Glomerular visceral epithelial cell (primary cell): ENCODE measurements at regions not wholly inside any gene's neighbourhood (a gene's known extent, or its start where the extent isn't known, plus 50 kb on each side); places are given as distances from the start of the nearest gene placed in this dataset.

Experiments used
- DNase-seq: peaks from one replicate; pipeline ENCODE4 v3.0.0-alpha.2; 2016; ENCODE audit errors: extremely low spot score

- DNase-seq = no peak
Observed at GRCh38 chr6:22024973-22025467, 271.8 kb downstream of the PRL start.

GRCh38 chr6:22025468-22026163 is 271.2 kb downstream of the PRL start:
- DNase-seq = peak; percentile 47

GRCh38 chr6:22026164-22026678 is 270.6 kb downstream of the PRL start:
- no peak for DNase-seq

GRCh38 chr6:22027040-22027725 is 269.7 kb downstream of the PRL start:
- no peak for DNase-seq

- DNase-seq = no peak
Observed at GRCh38 chr6:22028403-22029090, 268.3 kb downstream of the PRL start.

DNA sequence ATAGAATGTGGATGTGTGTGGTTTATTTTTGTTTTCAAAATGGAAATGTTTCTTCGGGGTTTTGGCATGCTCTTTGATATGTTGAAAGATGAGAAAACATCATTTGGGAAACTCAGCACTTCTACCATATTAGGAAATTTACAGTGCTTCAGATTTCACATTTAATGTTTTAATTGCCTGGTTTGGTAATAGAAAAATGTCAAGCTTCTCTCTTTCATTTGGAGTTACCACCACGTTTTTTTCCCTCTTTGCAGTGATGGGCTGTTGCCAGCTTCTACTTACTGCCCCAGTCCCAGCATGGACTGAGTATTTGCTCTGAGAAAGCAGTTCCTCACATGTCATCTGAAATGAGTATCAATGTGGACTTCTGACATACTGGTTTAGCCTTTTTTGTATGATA is 267.7 kb downstream of the PRL start:
- no peak for DNase-seq

- no peak for DNase-seq
Observed at GRCh38 chr6:22030730-22031619, 265.9 kb downstream of the PRL start.

GRCh38 chr6:22035690-22036089 is 261.1 kb downstream of the PRL start:
- no peak for DNase-seq

- DNase-seq = peak; percentile 97
Observed at GRCh38 chr6:22036275-22036674, 260.6 kb downstream of the PRL start.

GRCh38 chr6:22036699-22037098 is 260.1 kb downstream of the PRL start:
- DNase-seq = no peak

DNA sequence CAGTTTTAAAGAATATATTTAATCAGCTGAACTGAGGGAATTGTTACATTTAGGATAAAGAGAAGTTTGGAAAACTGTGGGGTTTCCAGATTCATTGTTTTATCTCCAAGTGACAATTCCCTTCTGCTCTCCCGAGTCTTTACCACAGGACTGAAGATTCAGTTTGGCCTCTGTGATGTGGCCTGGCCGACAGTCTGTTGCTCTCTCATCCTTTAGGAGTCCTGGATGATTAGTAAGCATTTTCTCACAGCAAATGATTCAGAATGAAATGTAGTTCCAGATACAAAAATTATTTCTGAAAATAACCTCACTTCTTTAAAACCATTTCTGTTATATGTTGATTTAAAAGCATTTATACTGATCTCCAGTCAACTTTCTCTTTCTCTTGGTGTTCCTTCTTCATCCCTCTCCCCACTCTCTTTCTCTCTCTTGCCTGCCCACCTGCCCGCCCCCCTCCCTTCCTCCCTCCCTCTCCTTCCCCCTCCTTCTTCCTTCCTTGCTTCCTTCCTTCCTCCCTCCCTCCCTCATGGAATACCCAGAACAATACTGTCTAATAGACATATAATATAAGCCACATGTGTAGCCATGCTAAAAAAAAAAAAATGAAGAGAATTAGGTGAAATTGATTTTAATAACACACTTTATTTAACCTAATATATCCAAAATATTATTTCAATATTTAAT is 254.9 kb downstream of the PRL start:
- peak; percentile 55 for DNase-seq

- DNase-seq = peak; percentile 78
Observed at GRCh38 chr6:22042706-22043105, 254.1 kb downstream of the PRL start.

DNA sequence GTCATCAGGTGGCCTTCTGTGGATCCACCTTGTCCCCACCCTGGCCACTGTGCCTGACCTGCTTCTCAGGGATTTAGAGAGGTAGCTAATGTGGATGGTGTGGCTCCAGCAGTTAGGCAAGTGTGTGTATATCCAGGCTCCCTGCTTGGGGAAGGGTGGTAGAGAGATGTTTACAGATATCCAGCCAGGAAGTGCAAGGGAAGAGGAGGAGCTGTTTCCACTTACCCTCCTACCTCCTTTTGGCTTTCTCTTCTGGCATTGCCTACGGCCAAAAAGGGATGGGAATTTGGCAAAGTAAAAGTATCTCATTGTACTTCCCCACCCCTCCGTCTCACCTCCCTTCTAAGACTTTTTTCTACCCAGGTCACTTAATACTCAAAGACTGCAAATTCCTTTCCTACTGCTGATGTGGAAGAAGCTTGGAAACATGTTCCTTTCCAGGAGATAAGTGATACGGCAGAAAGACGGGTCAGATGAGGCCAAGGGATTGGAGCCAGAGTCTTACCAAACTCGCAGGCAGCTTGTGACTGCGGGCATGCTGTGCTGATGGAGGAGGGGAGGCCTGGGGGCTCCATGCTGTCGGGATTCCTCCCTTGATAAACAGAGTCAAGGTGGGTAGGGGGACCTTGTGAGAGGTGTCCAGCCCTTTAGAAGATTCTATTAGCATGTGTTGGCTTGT is 253.4 kb downstream of the PRL start:
- DNase-seq = peak; percentile 45

GRCh38 chr6:22045261-22045912 is 251.4 kb downstream of the PRL start:
- DNase-seq = no peak

DNA sequence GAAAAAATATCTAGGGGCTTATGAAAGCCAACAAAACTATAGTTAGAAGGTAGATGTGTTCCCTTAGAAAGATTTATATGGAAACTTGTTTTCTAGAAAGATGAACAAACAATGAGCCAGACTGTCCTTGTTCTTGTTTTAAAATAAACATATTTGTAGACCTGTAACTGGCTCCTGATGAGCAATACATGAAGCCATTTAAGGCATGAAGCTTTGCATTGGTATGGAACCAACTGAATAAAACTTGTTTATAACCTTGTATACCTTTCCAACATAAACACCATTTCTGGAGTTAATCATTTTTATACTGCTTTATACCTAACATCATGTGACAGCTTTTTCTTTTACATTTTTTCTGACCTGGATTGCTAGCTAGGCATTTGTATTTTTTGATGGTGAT is 247.8 kb downstream of the PRL start:
- no peak for DNase-seq

- DNase-seq = no peak
Observed at GRCh38 chr6:22053391-22053997, 243.3 kb downstream of the PRL start.

DNA sequence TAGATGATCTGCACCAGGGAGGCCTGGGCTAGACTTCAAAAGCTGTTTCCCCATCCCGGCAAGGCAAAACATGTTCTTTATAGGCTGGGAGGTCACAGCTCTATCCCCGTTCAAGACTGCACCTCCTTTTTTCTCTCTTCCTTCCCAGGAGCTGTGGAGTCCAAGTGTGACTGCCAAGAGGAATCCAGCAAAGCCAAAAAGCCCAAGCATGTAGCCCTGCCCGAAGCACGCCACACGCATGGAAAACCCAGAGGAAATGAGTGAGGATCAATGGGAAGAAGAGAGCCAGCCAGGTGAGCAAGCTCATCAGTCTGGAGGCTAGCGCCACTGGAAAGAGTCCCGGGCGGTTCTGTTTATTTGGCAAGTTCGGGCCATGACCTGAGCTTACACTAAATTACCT is 240.4 kb downstream of the PRL start:
- no peak for DNase-seq

DNA sequence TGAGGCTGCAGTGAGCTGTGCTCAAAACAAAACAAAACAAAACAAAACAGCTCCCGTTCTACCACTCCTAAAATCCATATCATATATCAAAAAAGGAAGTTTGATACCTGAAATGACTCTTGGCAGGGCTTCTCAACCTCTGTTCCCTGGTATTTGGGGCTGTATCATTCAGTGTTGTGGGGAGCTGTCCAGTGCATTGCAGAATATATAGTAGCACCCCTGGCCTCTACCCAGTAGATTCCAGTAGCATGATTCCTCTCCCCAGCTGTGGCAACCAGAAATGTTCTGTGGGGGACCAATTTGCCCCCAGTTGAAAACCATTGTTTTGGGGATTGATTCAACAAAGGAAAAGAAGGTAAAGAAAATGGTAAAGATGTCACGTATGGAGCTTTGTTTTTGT is 238.9 kb downstream of the PRL start:
- DNase-seq = no peak

GRCh38 chr6:22059126-22059525 is 237.7 kb downstream of the PRL start:
- DNase-seq = no peak
